Stimulated activated CD4-positive, alpha-beta T cell treated with anti-CD3 and anti-CD28 coated beads, Interleukin-2, amount 100 ng/mL, for 48 hours (primary cell): ENCODE measurements at regions not wholly inside any gene's neighbourhood (a gene's known extent, or its start where the extent isn't known, plus 50 kb on each side); places are given as distances from the start of the nearest gene placed in this dataset.

ENCODE experiments used
- DNase-seq, 2 donors: peaks; one replicate each; pipeline ENCODE4 v3.0.0-alpha.2; 2020

DNA sequence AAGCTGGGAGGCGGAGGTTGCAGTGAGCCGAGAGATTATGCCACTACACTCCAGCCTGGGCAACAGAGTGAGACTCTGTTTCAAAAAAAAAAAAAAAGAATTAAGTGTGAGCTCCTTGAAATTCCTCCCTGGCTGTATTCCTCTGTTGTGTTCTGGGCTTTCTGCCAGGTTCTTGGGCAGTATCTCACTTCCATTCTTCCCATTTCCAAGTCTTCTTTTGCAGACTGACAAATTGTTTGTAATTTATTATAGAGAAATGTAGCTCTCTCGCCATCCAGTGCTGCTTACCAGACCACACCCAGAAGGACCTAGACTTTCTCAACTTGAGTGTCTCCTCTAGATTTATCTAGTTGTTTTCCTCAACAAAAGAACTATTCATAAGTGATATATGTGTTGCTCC is 105.0 kb upstream of the ADGRL2 start:
- no peak for DNase-seq

GRCh38 chr1:81693316-81693715 is 107.4 kb upstream of the ADGRL2 start:
- no peak for DNase-seq

DNA sequence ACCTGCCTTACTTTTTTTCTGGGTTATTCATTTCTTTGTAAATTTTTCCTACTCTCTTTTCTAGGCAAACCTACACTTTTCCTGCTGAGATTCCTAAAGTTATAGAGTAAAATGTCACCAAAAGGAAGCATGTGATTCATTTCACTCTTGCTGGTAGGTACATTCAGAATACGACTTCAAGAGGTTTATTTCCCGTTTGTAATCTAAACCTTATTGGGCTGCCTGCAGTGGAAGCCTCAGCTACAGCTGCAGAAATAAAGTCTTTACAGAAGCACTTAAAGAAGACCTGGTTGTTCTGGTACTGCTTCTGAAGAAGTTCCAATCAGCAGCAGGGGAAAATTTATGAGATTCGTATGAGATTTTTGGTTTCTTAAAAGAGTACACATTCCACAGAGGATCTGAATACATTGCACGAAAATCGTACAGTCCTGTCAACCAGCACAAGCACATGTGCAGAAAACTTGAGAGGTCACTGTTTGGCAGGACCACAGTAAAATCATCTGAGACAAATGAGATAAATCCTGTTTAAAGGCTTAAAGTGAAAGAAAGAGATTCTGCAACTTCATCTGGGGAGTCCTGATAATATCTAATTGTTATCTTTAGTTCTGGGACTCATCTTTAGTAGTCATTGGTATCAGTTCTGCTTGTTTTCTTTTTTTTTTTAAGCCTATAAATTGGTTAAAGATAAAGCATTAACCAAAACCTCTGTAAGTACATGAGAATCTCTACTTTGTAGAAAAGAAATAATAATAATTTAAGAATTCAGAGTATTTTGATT is 109.9 kb upstream of the ADGRL2 start:
- no peak for DNase-seq

- DNase-seq, result no peak
Observed at GRCh38 chr1:81689531-81689941, 111.2 kb upstream of the ADGRL2 start.

DNA sequence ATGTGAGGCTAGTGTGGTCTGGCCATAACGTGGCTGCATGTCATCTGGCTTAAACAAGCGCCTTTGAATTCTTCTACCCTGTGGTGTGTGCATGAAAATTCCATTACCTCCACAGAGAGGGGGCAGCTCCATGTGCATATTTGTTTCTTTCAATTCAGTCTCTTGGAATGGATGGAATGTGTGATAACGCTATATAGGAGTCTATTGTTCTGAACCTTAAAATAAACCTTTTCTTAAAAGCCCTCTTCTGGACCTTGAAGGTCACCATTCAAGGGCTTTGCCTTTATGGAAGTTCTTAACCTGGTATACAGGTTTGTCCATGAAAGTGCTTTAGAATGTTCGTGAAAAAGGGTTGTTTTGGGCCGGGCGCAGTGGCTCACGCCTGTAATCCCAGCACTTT is 118.2 kb upstream of the ADGRL2 start:
- DNase-seq, result no peak

GRCh38 chr1:81681601-81682266 is 119.0 kb upstream of the ADGRL2 start:
- no peak for DNase-seq

- DNase-seq, result no peak
Observed at GRCh38 chr1:81681114-81681513, 119.6 kb upstream of the ADGRL2 start.

GRCh38 chr1:81679942-81680341 is 120.8 kb upstream of the ADGRL2 start:
- DNase-seq, result no peak

DNA sequence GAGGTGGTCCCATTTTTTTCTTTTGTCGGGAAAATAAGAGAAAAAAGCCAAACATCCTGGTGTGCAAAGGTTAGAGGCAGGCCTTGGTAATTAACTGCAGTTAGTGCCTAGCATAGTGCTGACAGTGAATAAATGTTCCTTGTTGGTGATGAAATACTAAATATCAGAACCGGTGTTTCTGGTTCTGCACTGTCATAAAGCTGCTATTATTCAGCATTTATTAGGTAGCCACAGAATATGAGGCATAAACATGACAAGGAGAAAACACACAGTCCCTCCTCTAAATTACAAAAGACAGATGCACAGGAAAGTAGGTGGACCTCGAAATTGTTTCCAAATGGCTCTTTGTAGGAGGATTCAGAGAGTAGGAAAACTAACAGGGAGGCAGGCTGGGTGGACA is 122.0 kb upstream of the ADGRL2 start:
- no peak for DNase-seq

GRCh38 chr1:81672766-81673165 is 128.0 kb upstream of the ADGRL2 start:
- no peak for DNase-seq

GRCh38 chr1:81671038-81671437 is 129.7 kb upstream of the ADGRL2 start:
- DNase-seq, result no peak

- DNase-seq, result no peak
Observed at GRCh38 chr1:81670286-81670685, 130.4 kb upstream of the ADGRL2 start.

GRCh38 chr1:81666586-81666985 is 134.1 kb upstream of the ADGRL2 start:
- no peak for DNase-seq

DNA sequence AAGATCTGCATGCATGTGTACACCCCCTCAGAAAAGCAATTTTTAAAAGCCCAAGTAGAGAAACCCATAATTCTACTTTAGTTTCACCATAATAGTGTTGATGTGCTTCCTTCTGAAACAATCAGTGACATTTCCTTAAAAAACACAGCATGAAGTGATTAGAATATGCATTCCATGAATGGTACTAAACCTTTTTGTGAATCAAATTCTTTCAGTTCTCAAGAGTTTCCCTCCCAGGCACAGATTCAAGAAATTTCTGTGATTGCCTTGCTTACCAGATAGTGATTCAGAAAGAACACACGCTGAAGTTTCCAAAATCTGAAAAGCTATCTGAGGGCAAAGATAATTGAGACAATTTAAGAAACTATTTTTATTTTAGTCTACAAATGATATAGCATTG is 136.4 kb upstream of the ADGRL2 start:
- no peak for DNase-seq

DNA sequence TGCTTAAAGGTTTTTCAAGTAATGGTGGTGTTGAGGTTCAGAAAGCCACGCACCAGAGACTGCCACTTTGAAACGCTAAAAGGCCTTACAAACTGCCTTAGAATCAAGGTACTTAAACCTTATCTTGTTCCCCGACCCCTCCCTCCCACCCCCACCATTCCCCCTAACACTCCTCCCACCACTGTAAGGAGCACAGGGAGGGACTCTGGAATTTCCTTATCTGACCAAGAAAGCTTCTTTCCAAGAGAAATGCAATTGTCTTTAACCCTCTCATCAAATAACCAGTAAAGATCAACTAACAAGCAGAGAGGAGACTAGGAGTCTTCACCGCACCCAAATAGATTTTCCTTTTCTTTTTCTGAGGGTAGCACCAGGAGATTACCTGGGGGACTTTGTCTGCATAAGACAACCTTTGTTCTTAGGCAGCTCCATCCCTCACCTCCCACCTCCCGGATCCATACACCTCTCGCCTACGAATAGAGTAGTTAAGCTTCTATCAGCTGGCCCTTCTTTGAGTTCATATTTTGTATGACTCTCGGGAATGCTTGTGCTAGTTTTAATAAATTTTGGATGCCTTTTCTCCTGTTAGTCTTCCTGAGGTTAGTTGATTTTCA is 137.7 kb upstream of the ADGRL2 start:
- no peak for DNase-seq

GRCh38 chr1:81660286-81660685 is 140.4 kb upstream of the ADGRL2 start:
- DNase-seq, result no peak

- DNase-seq, result no peak
Observed at GRCh38 chr1:81654657-81655056, 146.1 kb upstream of the ADGRL2 start.

GRCh38 chr1:81654147-81654546 is 146.6 kb upstream of the ADGRL2 start:
- DNase-seq, result no peak

- no peak for DNase-seq
Observed at GRCh38 chr1:81650776-81651175, 150.0 kb upstream of the ADGRL2 start.

GRCh38 chr1:81635816-81636215 is 164.9 kb upstream of the ADGRL2 start:
- no peak for DNase-seq

DNA sequence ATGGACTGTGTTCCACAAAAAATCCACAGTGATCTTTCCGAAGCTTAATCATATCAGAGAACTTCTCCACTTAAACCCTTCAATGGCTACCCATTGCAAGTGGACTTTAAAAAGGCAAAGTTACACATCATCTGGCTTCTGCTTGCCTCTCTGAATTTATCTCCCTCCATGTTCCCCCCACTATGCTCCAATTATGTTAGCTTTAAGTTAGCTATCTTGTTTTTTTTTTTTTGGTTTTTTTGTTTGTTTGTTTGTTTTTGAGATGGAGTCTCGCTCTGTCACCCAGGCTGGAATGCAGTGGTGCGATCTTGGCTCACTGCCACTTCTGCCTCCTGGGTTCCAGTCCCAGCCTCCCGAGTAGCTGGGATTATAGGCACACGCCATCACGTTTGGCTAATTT is 166.4 kb upstream of the ADGRL2 start:
- no peak for DNase-seq

DNA sequence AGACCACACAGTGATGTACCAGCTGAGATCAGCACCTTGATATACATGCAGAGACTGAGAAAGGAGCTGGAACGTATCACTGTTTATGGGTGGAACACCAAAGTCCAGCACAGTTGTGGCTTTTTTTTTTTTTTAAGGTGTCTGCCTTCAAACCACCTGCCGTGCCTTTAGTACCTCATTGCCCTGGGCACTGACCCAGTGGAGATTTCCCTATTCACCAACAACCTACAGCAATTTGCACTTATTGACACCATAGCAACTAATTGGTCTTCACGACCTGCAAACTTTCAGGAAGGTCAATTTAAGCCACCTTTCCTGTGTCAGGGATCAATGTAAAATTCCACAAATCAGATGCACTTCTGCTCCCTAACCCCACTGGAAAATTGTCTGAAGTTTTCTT is 181.6 kb upstream of the ADGRL2 start:
- no peak for DNase-seq

DNA sequence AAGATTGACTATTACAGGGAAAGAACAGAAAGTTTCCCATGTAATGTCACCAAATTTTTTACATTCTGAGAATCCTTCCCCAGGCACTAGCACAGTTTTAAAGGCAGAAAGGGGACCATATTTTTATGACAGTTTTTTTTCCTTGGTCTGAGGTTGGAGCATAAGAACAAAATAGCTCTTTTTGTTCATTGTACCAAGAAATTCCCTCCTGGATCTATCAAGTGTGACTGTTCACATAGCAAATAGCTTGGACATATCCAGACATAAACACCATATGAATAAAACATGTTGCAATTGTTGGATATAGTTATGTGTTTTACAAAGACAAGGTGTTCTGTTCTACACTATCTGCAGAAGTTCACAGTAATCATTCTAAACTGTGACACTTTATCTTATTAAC is 182.4 kb upstream of the ADGRL2 start:
- no peak for DNase-seq

GRCh38 chr1:81617308-81617967 is 183.3 kb upstream of the ADGRL2 start:
- no peak for DNase-seq
